ENCODE measurements at regions not wholly inside any gene's neighbourhood (a gene's known extent, or its start where the extent isn't known, plus 50 kb on each side); places are given as distances from the start of the nearest gene placed in this dataset.

DNA sequence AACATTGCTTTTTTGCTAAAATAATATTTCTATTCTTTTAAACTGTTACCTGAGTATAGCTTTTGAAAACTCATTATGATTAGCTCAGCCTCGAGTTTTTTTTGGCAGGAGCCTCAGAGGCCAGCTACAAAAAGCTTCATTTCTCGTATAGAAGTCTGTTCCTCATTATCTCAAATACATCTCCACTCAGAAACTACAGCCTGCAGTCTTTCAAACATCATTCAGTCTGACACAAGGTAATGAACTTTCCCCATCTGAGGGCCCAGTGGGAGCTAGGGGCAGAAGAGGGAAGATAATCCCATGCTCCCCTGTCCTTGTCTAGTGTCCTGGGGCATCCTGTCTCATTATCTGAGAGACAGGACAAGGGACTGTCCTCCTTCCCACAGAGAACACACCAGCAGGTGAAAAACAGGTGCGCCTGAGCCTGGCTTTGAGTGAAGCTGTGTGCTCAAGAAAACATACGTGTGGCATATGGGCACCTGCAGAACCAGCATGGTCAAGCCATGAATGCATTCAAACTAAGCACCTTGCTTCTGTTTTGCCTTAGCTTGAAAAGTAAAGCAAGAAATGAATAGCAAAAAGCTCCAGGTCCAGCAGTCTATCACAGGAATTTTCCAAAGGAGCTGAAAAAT is 247.5 kb downstream of the MREG start:
- DNase-seq = no peak

DNA sequence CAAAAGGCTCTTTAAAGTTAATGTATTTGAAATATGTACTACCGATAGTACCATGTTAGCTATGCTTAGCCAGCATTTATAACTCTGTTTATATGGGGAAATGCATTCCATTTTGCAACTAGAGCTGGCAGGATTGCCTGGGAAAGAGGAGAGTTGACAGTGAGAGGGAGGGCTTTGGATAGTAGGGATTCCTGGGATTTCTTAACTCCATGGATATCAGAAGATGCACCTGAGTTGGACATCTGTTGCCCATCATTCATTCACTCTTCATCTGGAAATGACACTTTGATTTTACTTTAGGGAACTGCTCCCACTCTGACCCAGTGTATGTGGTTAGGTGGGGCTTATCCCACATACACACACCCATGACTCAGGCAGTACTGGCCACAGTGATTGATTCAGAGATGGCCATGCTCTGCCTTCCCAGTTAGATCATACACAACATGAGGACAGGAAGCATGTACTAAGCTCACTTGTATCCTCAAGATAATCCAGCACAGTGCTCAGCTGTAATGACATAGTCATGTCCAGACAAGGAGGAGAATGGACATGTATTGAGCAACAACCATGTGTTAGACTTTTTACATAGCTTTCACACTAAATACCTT is 248.8 kb downstream of the MREG start:
- DNase-seq = no peak

DNA sequence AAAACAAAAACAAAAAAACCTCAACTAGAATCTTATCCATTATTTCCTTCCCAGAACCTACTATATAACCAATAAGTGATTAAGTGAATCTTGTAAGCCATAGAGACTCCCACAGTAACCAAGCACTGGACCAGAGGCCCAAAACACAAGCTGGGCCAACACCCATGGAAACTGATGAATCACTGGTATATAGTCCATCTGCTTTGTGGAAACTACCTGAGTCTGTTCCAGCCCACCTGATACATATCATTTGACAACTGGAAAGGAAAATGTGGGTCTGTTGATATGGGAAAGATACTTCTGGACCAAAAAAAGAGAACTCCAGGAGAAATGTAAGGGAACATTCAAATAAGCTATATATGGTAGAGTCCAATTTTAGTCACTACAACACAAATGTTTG is 252.8 kb downstream of the MREG start:
- DNase-seq = no peak

- no peak for DNase-seq
Observed at GRCh38 chr2:215760091-215760490, 253.3 kb downstream of the MREG start.

DNA sequence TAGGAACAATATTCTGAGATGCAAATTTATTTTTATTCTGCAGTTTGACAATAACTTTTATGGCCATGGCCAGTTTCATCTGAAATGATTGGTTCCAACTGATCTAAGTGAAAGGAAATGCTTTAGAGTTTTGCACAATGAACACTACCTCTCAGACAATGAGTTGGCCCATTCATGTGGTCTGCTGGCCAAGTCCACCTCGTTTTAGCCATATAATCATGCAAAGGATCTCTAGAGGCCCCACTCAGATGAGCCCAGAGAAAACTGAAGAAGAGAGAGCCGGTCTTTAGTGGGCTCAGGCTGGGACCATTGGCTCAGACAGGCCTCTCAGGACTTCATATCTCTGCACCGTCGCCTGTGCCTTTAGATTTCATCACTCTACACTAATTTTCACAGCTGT is 254.7 kb downstream of the MREG start:
- no peak for DNase-seq

DNA sequence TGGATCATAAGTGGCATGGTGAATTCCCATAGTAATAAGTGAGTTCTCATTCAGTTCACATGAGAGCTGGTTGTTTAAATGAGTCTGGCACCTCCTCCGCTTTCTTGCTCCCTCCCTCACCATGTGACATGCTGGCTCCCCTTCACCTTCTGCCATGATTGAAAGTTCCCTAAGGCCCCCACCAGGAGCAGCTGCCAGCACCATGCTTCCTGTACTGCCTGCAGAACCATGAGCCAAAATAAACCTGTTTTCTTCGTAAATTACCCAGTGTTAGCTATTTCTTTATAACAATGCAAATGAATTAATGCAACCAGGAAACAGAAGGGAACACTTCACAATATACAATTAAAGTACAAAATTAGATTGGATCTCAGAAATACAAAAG is 257.0 kb downstream of the MREG start:
- DNase-seq = no peak

- DNase-seq = no peak
Observed at GRCh38 chr2:215755641-215756345, 257.6 kb downstream of the MREG start.

DNA sequence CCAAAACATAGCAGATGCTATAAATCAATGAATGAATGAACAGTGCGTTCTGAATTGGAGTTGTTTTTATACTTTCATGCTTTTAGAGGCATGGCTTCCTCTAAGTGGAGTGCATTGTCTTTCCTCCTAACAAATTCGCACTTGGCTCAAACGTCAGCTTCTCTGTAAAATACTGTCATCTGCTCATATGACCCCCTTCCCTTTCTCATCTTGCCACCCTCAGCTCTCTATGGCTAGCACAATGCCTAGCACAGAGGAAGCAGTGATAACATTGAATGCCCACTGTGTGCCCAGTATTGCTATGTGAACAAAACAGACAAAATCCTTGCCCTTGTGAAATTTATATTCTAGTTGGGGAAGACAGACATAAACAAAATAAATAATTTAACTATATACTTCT is 258.8 kb downstream of the MREG start:
- no peak for DNase-seq

DNA sequence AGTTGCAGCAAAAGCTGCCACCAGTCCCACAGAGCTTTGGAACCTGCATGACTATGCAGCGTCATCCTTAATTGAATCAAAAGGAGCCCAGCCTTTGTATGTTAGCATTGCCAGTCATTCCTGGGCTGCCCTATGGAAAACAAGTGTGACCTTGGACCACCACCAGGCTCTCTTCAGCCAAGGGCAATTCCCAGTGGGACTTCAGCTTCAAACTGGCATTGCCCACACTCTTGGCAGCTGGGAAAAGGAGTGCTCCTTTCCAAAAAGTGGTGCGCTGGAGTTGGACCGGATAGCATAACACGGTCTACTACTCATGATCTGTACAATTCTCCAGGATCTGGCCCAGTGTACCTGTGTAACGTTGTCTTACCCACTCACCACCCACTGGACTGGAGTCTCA is 259.5 kb downstream of the MREG start:
- DNase-seq = no peak

DNA sequence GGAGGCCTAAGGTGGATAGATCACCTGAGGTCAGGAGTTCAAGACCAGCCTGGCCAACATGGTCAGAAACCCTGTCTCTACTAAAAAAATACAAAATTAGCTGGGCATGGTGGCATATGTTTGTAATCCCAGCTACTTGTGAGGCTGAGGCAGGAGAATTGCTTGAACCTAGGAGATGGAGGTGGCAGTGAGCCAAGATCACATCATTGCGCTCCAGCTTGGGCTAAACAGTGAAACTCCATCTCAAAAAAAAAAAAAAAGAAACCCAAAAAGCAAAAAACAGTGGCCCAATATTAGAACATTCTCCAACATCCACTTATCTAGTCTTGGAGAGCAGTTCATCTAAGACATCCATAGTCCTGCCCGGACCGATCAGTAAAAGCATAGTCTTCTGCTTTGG is 260.4 kb downstream of the MREG start:
- no peak for DNase-seq

- no peak for DNase-seq
Observed at GRCh38 chr2:215752436-215752835, 260.9 kb downstream of the MREG start.

GRCh38 chr2:215751911-215752272 is 261.5 kb downstream of the MREG start:
- DNase-seq = no peak

DNA sequence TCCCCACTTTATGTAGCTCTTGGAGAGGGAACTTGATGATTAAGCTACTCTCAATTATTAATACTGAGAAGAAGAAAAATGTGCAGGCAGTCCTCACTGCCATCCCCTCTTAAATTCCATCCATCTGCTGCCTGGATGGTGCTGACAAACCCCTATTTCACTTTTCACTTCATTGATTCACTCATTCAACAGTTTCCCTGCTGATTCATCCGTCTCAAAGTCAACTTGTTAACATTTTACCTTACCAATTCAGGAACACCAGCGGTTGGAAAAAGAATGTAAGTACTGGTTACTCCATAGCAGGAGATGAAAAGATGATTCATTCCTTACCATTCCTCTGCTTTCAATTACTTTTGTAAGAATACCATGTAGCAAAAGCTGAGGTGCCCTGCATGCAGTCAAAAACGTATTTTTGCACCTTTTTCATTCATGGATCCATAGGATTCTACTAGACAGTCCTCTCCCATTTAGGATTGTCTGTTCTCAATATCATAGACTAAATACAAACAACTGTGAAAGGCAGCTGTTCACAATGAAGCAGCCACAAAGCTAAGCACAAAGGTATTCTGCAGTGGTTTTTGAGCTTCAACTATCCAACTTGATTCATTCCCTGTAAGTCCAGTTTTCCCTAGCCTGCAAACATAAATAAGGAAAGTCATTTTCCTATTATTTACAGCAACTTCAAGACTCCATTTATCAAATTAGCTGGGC is 262.0 kb downstream of the MREG start:
- no peak for DNase-seq

DNA sequence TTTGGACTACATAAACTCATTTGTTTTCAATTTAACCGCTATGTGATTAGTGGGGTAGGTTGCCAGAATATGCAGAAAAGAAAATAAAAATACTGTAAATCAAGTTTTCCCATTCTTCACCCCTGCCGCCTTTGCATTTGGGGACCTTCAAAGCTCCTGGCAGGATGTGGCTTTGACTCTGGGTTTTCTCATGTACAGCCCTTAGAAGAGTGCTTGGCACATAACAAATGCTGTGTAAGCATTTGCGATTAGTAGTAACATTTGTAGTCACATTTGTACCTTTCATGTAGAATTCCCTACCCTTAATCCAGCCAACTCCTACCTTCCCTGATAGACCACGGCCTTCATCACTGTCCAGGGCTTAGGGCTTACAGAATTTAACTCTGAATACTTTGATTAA is 262.6 kb downstream of the MREG start:
- no peak for DNase-seq

GRCh38 chr2:215749092-215749957 is 264.0 kb downstream of the MREG start:
- no peak for DNase-seq

DNA sequence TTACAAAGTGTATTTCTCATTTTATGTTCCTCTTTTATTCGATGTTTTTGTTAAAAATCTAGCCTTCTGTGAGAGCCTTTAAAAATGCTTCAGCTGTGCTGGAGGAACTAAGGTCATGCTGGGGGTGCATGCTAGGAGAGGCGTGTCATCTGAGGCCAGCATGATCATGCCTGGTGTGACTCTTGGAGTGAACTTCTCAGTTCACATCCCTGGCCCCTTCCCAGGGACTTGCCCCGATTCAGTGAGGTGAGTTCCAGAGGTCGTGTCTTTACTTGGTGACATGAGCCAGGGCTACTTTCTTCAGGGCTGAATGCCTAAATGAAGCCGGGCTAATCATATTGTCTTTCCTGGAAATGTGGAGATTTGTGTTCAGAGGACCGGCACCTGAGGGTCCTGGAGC is 264.9 kb downstream of the MREG start:
- DNase-seq = no peak

DNA sequence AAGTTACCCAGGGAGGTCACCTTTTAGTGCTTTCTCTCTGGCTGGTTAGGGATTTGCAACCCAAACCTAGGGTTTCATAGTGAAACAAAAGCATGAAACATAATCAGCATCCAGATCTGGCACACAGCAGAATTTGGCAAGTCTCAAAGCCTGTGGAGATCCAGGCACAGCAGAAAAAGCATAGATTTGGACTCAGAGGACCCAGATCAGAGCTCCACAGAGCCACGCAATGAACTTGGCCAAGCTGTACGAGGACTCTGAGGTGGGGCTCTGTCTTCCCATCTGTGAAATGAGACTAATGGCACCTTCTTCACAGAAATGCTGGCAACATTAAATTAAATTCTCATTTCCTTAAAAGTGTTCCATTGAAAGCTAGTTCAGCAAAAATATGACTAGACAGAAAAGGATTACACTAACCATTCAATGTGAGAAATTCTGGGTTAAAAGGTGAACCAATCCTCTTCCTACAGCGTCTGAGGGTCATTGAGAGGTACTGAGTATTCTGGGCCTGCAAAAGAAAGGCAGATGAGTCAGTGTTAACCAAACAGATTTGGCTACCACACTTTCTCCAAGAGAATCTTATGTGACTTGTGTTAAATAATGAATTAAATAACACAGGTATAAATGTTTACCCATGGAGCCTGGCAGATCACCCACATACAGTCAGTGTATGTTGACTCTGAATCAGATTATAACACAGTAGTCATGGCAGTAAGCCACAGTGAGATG is 266.3 kb downstream of the MREG start:
- no peak for DNase-seq

DNA sequence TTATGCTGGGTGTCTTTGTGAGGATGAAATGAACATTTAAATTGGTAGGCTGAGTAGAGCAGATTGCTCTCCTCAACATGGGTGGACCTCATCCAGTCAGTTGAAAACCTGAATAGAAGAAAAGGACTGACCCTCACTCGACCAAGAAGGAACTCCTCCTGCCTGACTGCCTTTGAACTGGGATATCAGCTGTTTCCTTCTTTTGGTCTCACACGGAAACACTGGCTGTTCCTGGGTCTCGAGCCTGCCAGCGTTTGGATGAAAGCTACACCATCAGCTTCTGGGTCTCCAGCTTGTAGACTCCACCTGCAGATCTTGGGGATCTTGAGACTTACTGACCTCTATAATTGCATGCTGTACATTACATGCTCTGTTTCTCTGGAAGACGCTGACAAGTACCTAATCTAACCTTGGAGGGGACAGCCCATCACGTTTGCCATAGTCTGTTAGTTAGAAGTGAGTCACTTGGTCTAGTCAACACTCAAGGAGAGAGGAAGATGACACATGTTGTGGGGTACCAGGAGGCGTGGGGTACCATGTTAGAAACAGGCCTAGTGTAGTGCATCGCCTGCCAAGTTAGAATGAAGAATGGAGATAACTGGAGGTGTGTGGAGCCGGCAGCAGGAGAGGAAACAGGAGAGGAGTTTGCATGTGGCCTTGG is 267.0 kb downstream of the MREG start:
- DNase-seq = no peak

- no peak for DNase-seq
Observed at GRCh38 chr2:215745331-215745730, 268.0 kb downstream of the MREG start.

GRCh38 chr2:215744514-215744913 is 268.8 kb downstream of the MREG start:
- DNase-seq = no peak

- no peak for DNase-seq
Observed at GRCh38 chr2:215743066-215743465, 270.3 kb downstream of the MREG start.

DNA sequence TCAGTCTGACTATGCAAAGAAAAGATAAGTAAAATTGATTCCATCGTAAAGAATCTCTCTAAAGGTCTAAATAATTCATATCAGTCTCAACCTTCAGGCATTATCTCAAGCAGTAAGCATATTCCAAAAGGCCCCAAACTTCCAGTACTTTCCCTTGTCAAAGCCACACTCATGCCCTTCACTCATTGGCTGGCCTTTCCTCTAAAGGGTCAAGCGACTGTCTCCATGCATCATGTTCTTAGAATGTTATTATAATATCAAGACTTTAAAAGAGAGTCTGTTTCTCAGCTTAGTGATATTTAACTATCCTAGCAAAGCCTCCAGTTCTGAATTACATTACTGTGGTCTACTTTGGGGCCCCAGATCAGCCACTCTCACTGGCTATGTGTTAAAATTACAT is 271.3 kb downstream of the MREG start:
- no peak for DNase-seq
